ENCODE measurements at regions not wholly inside any gene's neighbourhood (a gene's known extent, or its start where the extent isn't known, plus 50 kb on each side); places are given as distances from the start of the nearest gene placed in this dataset.

DNA sequence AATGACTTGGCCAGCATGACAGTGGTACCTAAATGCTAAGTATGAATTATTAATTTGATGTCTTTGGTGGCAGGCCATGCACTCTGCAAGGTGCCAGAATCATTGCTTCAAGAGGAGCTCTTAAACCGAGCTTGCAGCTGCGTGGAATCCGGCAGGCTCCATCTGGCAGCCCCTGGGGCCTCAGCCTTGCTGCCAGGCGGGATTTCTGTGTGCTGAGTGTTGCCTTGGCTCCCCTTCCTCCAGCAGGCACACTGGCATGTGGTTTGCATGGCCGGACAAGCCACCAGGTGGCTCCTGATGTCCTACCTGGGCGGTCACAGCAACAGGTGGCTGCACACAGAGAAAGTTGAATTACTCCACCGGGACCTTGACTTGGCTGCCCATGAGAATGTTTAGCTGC is 155.4 kb downstream of the URB2 start:
- Mint-ChIP-seq H3K27ac (no peak overlapping the region), H3K4me1 (no peaks in the 10 kb centered on the region), H3K36me3 (no peaks in the 10 kb centered on the region), H3K27me3 (peaks cover 18% of the 10 kb centered on the region), H3K9me3 (ENCODE audit: low read depth) (no peaks in the 10 kb centered on the region), H3K4me3 (no peak overlapping the region)
- no peak for ATAC-seq
- no peak for DNase-seq
- CTCF ChIA-PET, result no interaction called here

DNA sequence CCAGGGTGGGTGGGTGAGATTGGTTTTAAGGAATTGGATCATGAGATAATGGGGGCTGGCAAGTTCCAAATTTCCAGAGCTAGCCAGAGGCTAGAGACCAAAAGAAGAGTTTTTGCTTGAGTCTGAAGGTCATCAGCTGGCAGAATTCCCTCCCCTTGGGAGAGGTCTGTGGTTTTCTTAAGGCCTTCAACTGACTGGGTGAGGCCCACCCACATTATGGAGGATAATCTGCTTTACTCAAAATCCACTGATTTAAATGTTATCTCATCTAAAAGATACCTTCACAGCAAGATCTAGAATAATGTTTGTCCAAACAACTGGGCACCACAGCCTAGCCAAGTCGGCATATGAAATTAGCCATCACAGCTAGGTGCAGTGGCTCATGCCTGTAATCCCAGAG is 156.4 kb downstream of the URB2 start:
- Mint-ChIP-seq H3K4me3 (no peak overlapping the region), H3K9me3 (ENCODE audit: low read depth) (no peaks in the 10 kb centered on the region), H3K27ac (no peak overlapping the region), H3K36me3 (no peaks in the 10 kb centered on the region), H3K4me1 (no peaks in the 10 kb centered on the region), H3K27me3 (peaks cover 22% of the 10 kb centered on the region)
- CTCF ChIA-PET, result no interaction called here
- no peak for DNase-seq
- no peak for ATAC-seq

DNA sequence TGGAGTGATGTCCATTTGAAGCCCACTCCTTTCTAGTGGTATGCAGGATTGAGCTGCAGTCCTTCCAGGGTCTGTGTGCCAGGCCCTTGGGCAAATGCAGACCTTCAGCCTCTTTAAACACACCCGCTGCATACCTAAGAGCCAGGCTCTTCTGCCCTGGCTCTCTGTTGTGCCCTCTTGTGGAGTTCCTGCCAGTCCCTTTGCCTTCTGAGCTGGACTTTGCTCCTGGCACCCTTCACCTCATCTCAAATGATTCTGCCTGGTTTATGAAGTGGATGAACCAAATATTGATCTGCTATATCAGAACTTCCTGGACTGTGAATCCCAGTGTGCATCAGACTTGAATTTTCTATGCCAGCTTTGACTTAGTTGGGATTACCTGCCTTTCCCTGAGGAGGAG is 158.8 kb downstream of the URB2 start:
- Mint-ChIP-seq H3K27ac (no peak overlapping the region), H3K4me1 (no peaks in the 10 kb centered on the region), H3K9me3 (ENCODE audit: low read depth) (peaks cover 6% of the 10 kb centered on the region), H3K36me3 (no peaks in the 10 kb centered on the region), H3K27me3 (peaks cover 22% of the 10 kb centered on the region), H3K4me3 (no peak overlapping the region)
- DNase-seq (no peak), ATAC-seq (no peak)
- CTCF ChIA-PET, result no interaction called here

DNA sequence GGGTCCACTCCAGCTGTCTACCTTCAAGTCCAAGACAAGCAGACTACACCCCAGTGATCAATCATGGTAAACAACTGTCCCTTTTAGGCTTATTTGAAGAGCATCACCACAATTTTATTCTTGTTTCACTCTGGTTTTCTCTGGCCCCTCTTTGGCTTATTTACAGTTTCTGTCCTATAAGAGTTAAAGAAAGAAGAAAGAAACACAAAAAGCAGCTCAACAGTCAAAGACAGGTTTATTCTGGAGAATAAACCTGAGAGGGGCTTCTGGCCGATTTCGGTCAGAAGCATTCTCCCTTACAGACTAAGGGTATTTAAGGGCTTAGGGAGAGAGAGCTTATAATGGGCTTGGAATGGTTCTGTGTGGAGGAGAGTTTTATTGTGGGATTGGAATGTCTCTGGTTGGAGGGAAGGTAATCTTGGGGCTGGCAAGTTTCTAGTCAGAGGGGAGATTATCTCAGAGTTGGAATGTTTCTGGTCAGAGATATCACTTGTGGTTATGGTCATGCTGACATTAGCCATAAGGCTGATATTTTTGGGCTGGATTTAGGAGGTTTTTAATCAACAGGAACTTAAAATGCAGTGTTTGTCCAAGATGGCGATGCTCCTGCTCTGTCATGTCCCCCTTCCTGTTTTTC is 161.0 kb downstream of the URB2 start:
- Mint-ChIP-seq H3K4me1 (no peaks in the 10 kb centered on the region), H3K36me3 (no peaks in the 10 kb centered on the region), H3K27ac (no peak overlapping the region), H3K27me3 (peaks cover 18% of the 10 kb centered on the region), H3K4me3 (no peak overlapping the region), H3K9me3 (ENCODE audit: low read depth) (peaks cover 6% of the 10 kb centered on the region)
- DNase-seq, result no peak
- ATAC-seq, result no peak
- CTCF ChIA-PET, result no interaction called here

DNA sequence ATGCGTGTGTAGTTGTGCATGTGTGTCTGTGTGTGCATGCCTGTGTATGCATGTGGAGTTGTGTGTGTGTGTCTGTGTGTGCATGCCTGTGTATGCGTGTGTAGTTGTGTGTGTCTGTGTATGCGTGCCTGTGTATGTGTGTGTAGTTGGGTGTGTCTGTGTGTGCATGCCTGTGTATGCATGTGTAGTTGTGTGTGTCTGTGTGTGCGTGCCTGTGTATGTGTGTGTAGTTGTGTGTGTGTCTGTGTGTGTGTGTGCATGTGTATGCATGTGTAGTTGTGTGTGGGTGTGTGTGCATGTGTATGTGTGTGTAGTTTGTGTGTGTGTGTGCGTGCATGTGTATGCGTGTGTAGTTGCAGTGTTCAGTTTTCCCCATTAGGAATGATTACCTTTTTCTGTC is 162.0 kb downstream of the URB2 start:
- CTCF ChIA-PET, result no interaction called here
- Mint-ChIP-seq H3K36me3 (no peaks in the 10 kb centered on the region), H3K27me3 (peaks cover 15% of the 10 kb centered on the region), H3K9me3 (ENCODE audit: low read depth) (peaks cover 6% of the 10 kb centered on the region), H3K27ac (no peak overlapping the region), H3K4me3 (no peak overlapping the region), H3K4me1 (no peaks in the 10 kb centered on the region)
- DNase-seq (no peak), ATAC-seq (no peak)

DNA sequence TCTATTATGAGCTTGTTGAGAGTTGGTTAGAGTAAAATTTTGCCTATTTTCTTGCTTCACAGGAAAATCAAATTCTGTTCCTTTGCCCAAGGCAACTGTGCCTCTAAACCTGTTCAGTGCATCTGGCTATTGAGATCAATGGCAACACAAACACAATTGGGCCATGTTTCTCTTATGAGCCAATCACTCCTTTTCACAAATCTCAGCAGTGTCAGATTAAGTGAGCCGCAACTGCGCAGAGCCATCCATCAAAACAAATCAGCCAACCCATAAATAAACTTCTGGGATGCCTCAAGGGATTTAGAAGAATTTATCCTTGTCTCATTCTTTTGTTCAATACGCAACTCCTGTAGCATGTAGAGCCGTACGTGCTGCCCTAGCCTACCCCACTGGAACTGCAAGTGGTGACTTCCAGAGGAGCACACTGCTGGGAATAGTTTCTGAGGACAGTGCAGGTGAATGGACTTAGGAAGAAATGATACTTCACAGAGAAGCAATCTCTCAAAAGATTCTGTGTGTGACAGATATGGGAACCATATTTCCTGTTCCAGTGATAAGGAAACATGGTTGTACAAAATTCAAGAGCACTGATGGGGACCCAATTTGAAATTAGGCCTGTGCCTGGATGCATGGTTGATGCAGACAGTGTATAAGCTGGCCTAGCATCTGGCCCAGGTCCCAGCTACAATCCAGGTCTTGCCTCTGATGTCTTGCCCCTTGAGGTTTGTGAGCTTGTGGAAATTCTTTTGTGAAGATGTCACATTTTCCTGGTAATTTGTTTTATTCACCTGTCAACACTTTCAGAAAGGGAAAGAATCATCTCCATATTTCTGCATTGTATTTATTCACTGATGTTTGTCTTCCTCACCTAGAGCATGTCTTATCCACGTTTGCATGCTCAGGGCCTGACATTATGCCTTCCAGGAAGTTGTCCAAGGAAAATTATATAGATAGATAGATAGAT is 166.2 kb downstream of the URB2 start:
- Mint-ChIP-seq H3K4me1 (no peaks in the 10 kb centered on the region), H3K4me3 (no peak overlapping the region), H3K27me3 (peaks cover 8% of the 10 kb centered on the region), H3K9me3 (ENCODE audit: low read depth) (peaks cover 6% of the 10 kb centered on the region), H3K27ac (no peak overlapping the region), H3K36me3 (no peaks in the 10 kb centered on the region)
- DNase-seq (no peak), ATAC-seq (no peak)
- CTCF ChIA-PET, result no interaction called here

DNA sequence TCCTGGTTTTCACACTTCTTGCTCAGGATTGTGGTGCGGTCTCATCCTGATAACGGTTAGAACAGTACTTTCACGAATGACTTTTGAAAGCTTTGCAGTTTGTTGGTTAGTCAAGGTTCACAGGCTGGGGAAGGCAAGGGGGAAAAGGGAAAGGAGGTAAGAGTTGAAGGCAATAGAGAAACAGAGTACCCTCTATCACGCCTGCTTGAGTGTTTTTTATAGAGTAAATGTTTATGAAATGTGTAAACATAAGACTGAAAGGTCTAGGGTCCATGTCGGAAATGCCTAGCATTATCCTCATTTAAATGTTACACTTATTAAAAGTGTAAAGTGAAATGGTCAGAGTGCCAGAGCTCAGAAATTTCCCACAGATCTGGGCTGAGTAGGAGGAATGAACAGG is 167.4 kb downstream of the URB2 start:
- Mint-ChIP-seq H3K27me3 (peaks cover 8% of the 10 kb centered on the region), H3K4me1 (no peaks in the 10 kb centered on the region), H3K36me3 (no peaks in the 10 kb centered on the region), H3K4me3 (no peak overlapping the region), H3K9me3 (ENCODE audit: low read depth) (peaks cover under 1% of the 10 kb centered on the region), H3K27ac (no peak overlapping the region)
- CTCF ChIA-PET, result interaction anchor here (1.0 kb wide), 1 partner anchor 10 kb away, joined by 3 read pairs; no protein-coding TSS in a partner anchor
- ATAC-seq (no peak), DNase-seq (no peak)

DNA sequence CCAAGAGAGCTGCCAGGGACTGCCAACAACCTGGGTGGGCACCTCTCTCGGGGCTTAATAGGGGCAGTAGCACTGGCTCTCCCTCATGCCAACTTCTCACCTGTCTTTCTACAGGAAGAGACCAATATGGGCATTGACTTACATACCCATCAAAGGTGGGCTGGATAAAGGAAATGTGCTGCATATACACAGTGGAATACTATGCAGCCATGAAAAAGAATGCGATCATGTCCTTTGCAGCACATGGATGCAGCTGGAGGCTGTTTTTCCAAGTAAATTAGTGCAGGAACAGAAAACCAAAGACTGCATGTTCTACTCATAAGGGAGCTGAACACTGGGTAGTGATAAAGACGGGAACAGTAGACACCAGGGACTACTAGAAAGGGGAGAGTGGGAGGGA is 172.5 kb downstream of the URB2 start:
- CTCF ChIA-PET, result no interaction called here
- H3K27me3 Mint-ChIP-seq, result peaks cover 5% of the 10 kb centered on the region
- no peak for ATAC-seq

DNA sequence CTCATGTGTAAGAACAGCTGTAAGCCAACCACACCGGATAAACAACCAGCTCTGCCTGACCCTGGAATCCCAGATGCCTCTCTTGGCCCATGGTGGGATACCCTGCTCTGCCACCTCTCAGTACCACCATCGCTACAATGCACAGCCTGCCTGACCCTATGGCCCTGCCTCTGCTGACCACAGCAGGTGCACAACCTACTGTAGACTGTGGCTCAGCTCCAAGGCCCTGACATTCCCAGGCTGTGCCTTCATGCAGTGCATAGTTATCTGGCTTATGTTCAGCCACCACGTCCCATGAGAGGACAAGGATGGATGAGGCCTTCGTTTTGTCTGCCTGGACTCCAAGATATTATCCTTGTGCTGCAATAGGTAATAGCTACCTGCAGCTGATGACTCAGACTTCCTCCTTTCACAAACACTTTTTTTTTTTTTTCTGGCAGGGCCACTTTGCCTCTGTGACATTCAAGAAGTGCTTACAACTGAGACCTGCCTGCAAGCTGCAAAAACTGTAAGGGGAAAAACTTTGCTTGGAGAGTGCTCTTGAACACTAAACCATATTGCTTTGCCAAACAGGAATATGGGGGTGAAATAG is 177.7 kb downstream of the URB2 start:
- Mint-ChIP-seq H3K9me3 (ENCODE audit: low read depth) (peaks cover under 1% of the 10 kb centered on the region), H3K36me3 (no peaks in the 10 kb centered on the region), H3K27me3 (no peaks in the 10 kb centered on the region), H3K4me3 (no peak overlapping the region), H3K4me1 (no peaks in the 10 kb centered on the region), H3K27ac (no peak overlapping the region)
- ATAC-seq (no peak), DNase-seq (no peak)
- CTCF ChIA-PET, result interaction anchor here (1.2 kb wide), 1 partner anchor 10 kb away, joined by 3 read pairs; no protein-coding TSS in a partner anchor

More for the DNA sequence above, 172.5 kb downstream of the URB2 start:
- no peak overlapping the region for H3K4me3 Mint-ChIP-seq
- DNase-seq, result no peak
- no peaks in the 10 kb centered on the region for H3K4me1 Mint-ChIP-seq
- H3K36me3 Mint-ChIP-seq, result no peaks in the 10 kb centered on the region
- H3K9me3 Mint-ChIP-seq (ENCODE audit: low read depth), result peaks cover 3% of the 10 kb centered on the region
- H3K27ac Mint-ChIP-seq, result no peak overlapping the region

DNA sequence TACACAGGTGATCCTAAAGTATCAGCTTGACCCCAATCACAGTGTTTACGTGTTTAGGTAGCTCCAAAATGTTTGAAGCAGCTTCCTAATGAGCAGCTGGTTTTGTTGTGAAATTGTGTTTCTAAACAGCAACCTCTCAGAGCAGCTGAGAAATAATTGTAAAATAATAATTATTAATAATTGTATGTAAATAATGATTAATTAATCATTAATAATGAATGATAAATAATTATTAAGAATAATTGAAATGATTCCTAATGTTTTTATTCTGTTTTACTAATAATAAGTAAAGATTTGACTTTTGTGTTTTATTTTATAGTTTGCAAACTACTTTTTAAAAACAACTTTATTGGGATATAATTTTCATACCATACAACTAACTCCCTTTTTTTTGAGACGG is 182.2 kb downstream of the URB2 start:
- Mint-ChIP-seq H3K27me3 (peaks cover 15% of the 10 kb centered on the region), H3K4me3 (no peak overlapping the region), H3K27ac (no peak overlapping the region), H3K4me1 (no peaks in the 10 kb centered on the region), H3K9me3 (ENCODE audit: low read depth) (peaks cover 6% of the 10 kb centered on the region), H3K36me3 (peaks cover 3% of the 10 kb centered on the region)
- ATAC-seq, result no peak
- CTCF ChIA-PET, result no interaction called here
- no peak for DNase-seq

DNA sequence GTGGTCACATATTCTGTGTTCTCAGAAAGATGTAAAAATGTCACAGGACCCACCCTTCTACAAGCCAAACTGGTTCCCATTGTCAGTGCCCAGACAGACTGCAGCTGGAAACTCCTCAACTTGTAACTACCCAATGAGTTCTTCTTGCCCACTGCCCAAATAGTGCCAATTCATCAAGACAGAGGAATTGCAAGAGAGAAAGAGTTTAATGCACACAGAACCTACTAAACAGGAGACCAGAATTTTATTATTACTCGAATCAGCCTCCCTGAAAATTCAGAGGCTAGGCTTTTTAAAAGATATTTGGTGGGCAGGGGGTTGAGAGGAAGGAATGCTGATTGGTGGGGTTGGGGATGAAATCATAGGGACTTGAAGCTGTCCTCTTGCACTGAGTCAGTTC is 184.1 kb downstream of the URB2 start:
- Mint-ChIP-seq H3K4me1 (no peaks in the 10 kb centered on the region), H3K9me3 (ENCODE audit: low read depth) (peaks cover 6% of the 10 kb centered on the region), H3K4me3 (no peak overlapping the region), H3K36me3 (peaks cover 3% of the 10 kb centered on the region), H3K27me3 (peaks cover 21% of the 10 kb centered on the region), H3K27ac (no peak overlapping the region)
- no peak for ATAC-seq
- no peak for DNase-seq
- CTCF ChIA-PET, result no interaction called here

DNA sequence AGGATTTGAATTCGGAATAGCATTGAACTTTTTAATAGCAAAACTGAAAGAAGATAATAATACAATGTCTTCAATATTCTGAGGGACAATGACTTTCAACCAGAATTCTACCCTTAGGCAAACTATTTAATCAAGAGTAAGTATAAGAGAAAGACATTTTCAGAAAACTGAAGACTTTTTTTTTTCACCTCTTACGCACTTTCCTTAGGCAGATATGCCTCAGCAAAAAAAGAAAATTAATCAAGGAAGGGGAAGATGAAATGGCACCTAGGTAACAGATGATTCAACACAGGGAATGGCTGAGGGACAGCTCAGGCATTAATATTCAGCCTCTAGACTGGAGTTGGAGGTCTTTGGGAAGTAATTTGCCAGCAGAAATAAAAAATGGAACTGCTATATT is 184.9 kb downstream of the URB2 start:
- Mint-ChIP-seq H3K27me3 (peaks cover 21% of the 10 kb centered on the region), H3K4me1 (no peaks in the 10 kb centered on the region), H3K4me3 (no peak overlapping the region), H3K27ac (no peak overlapping the region), H3K36me3 (peaks cover 3% of the 10 kb centered on the region), H3K9me3 (ENCODE audit: low read depth) (peaks cover 6% of the 10 kb centered on the region)
- DNase-seq (no peak), ATAC-seq (no peak)
- CTCF ChIA-PET, result no interaction called here

DNA sequence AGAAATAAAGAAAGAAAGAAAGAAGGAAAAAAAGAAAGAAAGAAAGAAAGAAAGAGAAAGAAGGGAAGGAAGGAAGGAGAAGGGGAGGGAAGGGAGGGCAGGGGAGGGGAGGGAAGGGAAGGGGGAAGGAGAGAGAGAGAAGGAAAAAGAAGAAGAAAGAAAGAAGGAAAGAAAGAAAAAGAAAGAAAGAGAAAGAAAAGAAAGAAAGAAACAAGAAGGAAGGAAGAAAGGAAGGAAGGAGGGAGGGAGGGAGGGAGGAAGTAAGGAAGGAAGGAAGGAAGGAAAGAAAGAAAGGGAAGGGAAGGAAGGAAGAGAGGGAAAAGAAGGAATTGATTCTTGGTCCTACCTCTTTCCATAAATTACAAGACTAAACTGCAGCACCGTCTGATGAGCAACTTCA is 186.1 kb downstream of the URB2 start:
- H3K36me3 Mint-ChIP-seq, result peaks cover 3% of the 10 kb centered on the region
- H3K4me3 Mint-ChIP-seq, result no peak overlapping the region
- CTCF ChIA-PET, result no interaction called here
- H3K9me3 Mint-ChIP-seq (ENCODE audit: low read depth), result peaks cover 6% of the 10 kb centered on the region
- ATAC-seq, result no peak
- H3K27ac Mint-ChIP-seq, result no peak overlapping the region
- H3K27me3 Mint-ChIP-seq, result peaks cover 28% of the 10 kb centered on the region
- H3K4me1 Mint-ChIP-seq, result no peaks in the 10 kb centered on the region
- DNase-seq, result no peak

DNA sequence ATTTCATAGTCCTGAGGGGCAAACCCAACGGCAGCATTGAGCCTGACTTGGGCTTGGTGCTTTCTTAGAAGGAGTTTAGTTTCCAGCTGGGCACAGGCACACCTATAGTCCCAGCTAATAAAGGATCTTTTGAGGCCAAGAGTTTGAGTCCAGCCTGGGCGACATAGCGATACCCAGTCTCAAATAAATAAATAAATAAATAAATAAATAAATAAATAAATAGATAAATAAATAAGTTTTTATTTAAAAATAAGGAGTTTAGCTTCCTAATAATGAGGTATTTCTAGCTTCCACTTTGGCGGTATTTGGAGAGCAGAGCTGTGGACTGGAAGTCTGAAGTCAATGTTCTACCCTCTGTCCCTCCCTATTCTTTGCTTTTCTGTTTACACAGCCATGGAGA is 186.6 kb downstream of the URB2 start:
- Mint-ChIP-seq H3K4me3 (no peak overlapping the region), H3K27me3 (peaks cover 33% of the 10 kb centered on the region), H3K4me1 (no peaks in the 10 kb centered on the region), H3K36me3 (peaks cover 3% of the 10 kb centered on the region), H3K27ac (no peak overlapping the region), H3K9me3 (ENCODE audit: low read depth) (peaks cover 6% of the 10 kb centered on the region)
- CTCF ChIA-PET, result no interaction called here
- DNase-seq (no peak), ATAC-seq (no peak)

All from activated CD8-positive, alpha-beta memory T cell treated with anti-CD3 and anti-CD28 coated beads, Interleukin-2, amount 10 ng/mL, durations not matched to agents 7 days and 5 days (primary cell).